ENCODE measurements at regions not wholly inside any gene's neighbourhood (a gene's known extent, or its start where the extent isn't known, plus 50 kb on each side); places are given as distances from the start of the nearest gene placed in this dataset.

DNA sequence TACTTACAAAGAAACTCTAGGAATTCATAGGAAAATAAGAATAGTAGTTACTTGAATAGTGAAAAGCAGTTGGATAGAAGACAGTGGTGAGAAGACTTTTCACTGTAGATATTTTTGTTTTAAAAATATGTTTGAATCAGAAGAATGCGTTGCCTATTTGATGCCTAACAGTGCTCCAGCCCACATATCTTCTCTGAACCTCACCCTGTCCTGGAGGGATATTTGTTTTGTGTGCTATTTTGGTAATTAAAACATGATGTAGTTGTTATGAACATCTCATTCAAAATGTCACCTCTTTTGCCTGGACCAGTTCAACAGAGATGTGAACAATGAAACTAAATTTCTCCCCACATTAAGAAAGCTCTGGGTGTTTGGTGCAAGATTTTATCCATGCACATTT lies 87.6 kb downstream of the CARTPT start:
- no peak overlapping the region for H3K4me3 ChIP-seq (ENCODE audit: low read length)
- TF ChIP-seq, protein P1, sequence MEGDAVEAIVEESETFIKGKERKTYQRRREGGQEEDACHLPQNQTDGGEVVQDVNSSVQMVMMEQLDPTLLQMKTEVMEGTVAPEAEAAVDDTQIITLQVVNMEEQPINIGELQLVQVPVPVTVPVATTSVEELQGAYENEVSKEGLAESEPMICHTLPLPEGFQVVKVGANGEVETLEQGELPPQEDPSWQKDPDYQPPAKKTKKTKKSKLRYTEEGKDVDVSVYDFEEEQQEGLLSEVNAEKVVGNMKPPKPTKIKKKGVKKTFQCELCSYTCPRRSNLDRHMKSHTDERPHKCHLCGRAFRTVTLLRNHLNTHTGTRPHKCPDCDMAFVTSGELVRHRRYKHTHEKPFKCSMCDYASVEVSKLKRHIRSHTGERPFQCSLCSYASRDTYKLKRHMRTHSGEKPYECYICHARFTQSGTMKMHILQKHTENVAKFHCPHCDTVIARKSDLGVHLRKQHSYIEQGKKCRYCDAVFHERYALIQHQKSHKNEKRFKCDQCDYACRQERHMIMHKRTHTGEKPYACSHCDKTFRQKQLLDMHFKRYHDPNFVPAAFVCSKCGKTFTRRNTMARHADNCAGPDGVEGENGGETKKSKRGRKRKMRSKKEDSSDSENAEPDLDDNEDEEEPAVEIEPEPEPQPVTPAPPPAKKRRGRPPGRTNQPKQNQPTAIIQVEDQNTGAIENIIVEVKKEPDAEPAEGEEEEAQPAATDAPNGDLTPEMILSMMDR (IDR thresholded peaks at IDR 0.05; ENCODE audit: insufficient read depth, low read depth, low read length, missing control alignments): no peak
- no peak for DNase-seq (ENCODE audit: low read depth)

GRCh38 chr5:71807909-71808308 lies 88.8 kb downstream of the CARTPT start:
- no peak overlapping the region for H3K4me3 ChIP-seq (ENCODE audit: low read length)
- TF ChIP-seq, protein P1 (IDR thresholded peaks at IDR 0.05; ENCODE audit: insufficient read depth, low read depth, low read length, missing control alignments): no peak
- DNase-seq (ENCODE audit: low read depth): no peak

DNA sequence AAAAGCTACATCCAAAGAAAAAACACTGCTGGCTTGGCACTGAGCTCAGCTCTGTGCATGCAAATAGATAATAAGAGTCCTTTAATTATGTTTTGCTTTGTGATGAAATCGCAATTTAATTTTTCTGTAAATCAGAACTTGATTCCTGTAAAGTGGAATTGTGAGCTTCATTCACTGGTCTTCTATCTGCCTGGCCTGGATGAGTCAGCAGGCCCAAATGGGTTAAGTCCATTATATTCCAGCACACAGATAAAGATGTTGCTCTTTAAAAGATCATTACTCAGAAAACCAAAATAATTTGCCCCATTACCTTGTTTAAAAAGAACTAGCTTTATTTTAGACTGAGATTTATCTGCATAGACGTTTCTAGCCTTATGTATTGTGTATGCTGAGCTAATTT lies 90.4 kb downstream of the CARTPT start:
- no peak for DNase-seq (ENCODE audit: low read depth)
- TF ChIP-seq, protein P1 (IDR thresholded peaks at IDR 0.05; ENCODE audit: insufficient read depth, low read depth, low read length, missing control alignments): no peak

GRCh38 chr5:71810023-71810422 lies 90.9 kb downstream of the CARTPT start:
- no peak overlapping the region for H3K4me3 ChIP-seq (ENCODE audit: low read length)
- TF ChIP-seq, protein P1 (IDR thresholded peaks at IDR 0.05; ENCODE audit: insufficient read depth, low read depth, low read length, missing control alignments): no peak
- no peak for DNase-seq (ENCODE audit: low read depth)

More for the DNA sequence above, 90.4 kb downstream of the CARTPT start:
- H3K4me3 ChIP-seq (ENCODE audit: low read length): no peak overlapping the region

GRCh38 chr5:71810471-71811195 lies 91.6 kb downstream of the CARTPT start:
- TF ChIP-seq, protein P1 (IDR thresholded peaks at IDR 0.05; ENCODE audit: insufficient read depth, low read depth, low read length, missing control alignments): no peak
- peak; percentile 29 for DNase-seq (ENCODE audit: low read depth)
- H3K4me3 ChIP-seq (ENCODE audit: low read length): no peak overlapping the region

GRCh38 chr5:71811779-71812178 lies 92.7 kb downstream of the CARTPT start:
- H3K4me3 ChIP-seq (ENCODE audit: low read length): no peak overlapping the region
- TF ChIP-seq, protein P1 (IDR thresholded peaks at IDR 0.05; ENCODE audit: insufficient read depth, low read depth, low read length, missing control alignments): no peak
- no peak for DNase-seq (ENCODE audit: low read depth)

DNA sequence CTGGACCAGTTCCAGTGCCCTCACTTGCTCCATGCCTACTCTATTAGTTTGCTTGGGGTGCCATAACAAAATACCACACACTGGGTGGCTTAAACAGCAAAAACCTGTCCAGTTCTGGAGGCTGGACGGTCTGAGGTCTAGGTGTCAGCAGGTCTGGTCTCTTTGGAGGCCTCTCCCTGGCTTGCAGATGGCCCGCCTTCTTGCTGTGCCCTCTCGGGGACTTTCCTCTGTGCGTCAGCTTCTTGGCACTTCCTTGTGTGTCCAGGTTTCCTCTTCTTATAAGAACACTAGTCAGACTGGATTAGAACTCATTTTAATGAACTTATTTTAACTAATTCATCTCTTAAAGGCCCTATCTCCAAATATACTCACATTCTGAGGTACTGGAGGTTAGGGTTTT lies 97.2 kb downstream of the CARTPT start:
- TF ChIP-seq, protein P1 (IDR thresholded peaks at IDR 0.05; ENCODE audit: insufficient read depth, low read depth, low read length, missing control alignments): no peak
- peak; percentile 71 for DNase-seq (ENCODE audit: low read depth)
- H3K4me3 ChIP-seq (ENCODE audit: low read length): no peak overlapping the region

All from epithelial cell of esophagus (primary cell).